IMR-90 (cell line): ENCODE measurements at regions not wholly inside any gene's neighbourhood (a gene's known extent, or its start where the extent isn't known, plus 50 kb on each side); places are given as distances from the start of the nearest gene placed in this dataset.

Experiments used
- ATAC-seq: fragments of 200-7000 bp; cut with Tn5 transposase; 2 replicates; pipeline ENCODE4 v1.9.1; 2020; ENCODE audit warnings: low read depth, mild to moderate bottlenecking, moderate library complexity
- BruUV-seq: library from RNA; stranded (reverse); fragments of 400-500 nt; replicated peaks from 2 replicates; lab custom pipeline; 2021; lab: Mats Ljungman, UMichigan
- CTCF ChIA-PET: fragments of 300-600 bp; formaldehyde crosslinking; extraction: SDS; loops from one replicate; lab custom pipeline; 2021; ENCODE audit warnings: antibody characterized with exemption; lab: Yijun Ruan, JAX
- POLR2A ChIA-PET: fragments of 300-600 bp; sonication (Branson Sonifier 250); formaldehyde crosslinking; loops from one replicate; lab custom pipeline; 2022; ENCODE audit warnings: antibody characterized with exemption; ENCODE audit not compliant: unreplicated experiment; lab: Charles Lee
- DNase-seq: peaks from one replicate; pipeline ENCODE4 v3.0.0; 2013
- H2AFZ ChIP-seq: replicated peaks from 2 replicates; pipeline ENCODE3; 2013; ENCODE audit warnings: low read length, mild to moderate bottlenecking; ENCODE audit not compliant: poor library complexity
- H2AK5ac ChIP-seq: 2 replicates; pipeline ENCODE4 v1.6.1; 2013; ENCODE audit warnings: low read depth, low read length, inconsistent platforms
- H2AK9ac ChIP-seq: replicated peaks from 2 replicates; pipeline ENCODE3; 2013; ENCODE audit warnings: mild to moderate bottlenecking, low read depth, low read length, moderate library complexity; ENCODE audit not compliant: poor library complexity
- H2BK120ac ChIP-seq: 2 replicates; pipeline ENCODE4 v1.6.1; 2013; ENCODE audit warnings: low read depth, low read length, inconsistent platforms
- H2BK15ac ChIP-seq: 3 replicates; pipeline ENCODE4 v1.6.1; 2013; ENCODE audit warnings: low read depth, low read length, inconsistent platforms
- H2BK20ac ChIP-seq: 2 replicates; pipeline ENCODE4 v1.6.1; 2013; ENCODE audit warnings: low read depth, mild to moderate bottlenecking, inconsistent platforms, low read length, moderate library complexity
- H2BK5ac ChIP-seq: 2 replicates; pipeline ENCODE4 v1.6.1; 2013; ENCODE audit warnings: mild to moderate bottlenecking, low read depth, low read length, inconsistent platforms; ENCODE audit not compliant: poor library complexity, severe bottlenecking
- H3K14ac ChIP-seq: replicated peaks from 2 replicates; pipeline ENCODE4 v1.6.1; 2013; ENCODE audit warnings: low read depth, low read length, inconsistent platforms
- H3K18ac ChIP-seq: 2 replicates; pipeline ENCODE4 v1.6.1; 2013; ENCODE audit warnings: low read depth, low read length, control low read depth
- H3K23ac ChIP-seq: 2 replicates; pipeline ENCODE4 v1.6.1; 2013; ENCODE audit warnings: low read depth, low read length, inconsistent platforms
- H3K27ac ChIP-seq: 2 replicates; pipeline ENCODE4 v1.5.1; 2013; ENCODE audit warnings: mild to moderate bottlenecking, control low read depth, low read length; ENCODE audit not compliant: insufficient read depth
- H3K27me3 ChIP-seq: 2 replicates; pipeline ENCODE4 v1.6.1; 2013; ENCODE audit warnings: low read length; ENCODE audit not compliant: control insufficient read depth, insufficient read depth
- H3K36me3 ChIP-seq: 2 replicates; pipeline ENCODE4 v1.6.1; 2013; ENCODE audit warnings: low read length, mixed read lengths; ENCODE audit not compliant: control insufficient read depth, insufficient read depth
- H3K4ac ChIP-seq: 2 replicates; pipeline ENCODE4 v1.6.1; 2013; ENCODE audit warnings: low read depth, low read length, inconsistent platforms
- H3K4me1 ChIP-seq: 2 replicates; pipeline ENCODE4 v1.6.1; 2013; ENCODE audit warnings: low read length, mixed read lengths; ENCODE audit not compliant: control insufficient read depth, insufficient read depth
- H3K4me2 ChIP-seq: 2 replicates; pipeline ENCODE4 v1.6.1; 2013; ENCODE audit warnings: low read depth, mild to moderate bottlenecking, control low read depth, low read length, moderate library complexity
- H3K4me3 ChIP-seq: 2 replicates; pipeline ENCODE4 v1.5.1; 2013; ENCODE audit warnings: low read depth, mild to moderate bottlenecking, control low read depth, low read length, moderate library complexity; ENCODE audit not compliant: insufficient read depth
- H3K56ac ChIP-seq: 2 replicates; pipeline ENCODE4 v1.6.1; 2013; ENCODE audit warnings: low read length, inconsistent platforms; ENCODE audit not compliant: insufficient read depth; ENCODE audit errors: extremely low read depth
- H3K79me1 ChIP-seq, 2 experiments: 2 replicates each; pipeline ENCODE4 v1.6.1; 2013; ENCODE audit warnings: low read length in 2 of 2, inconsistent platforms in 1 of 2, low read depth in 1 of 2
- H3K9ac ChIP-seq: 2 replicates; pipeline ENCODE4 v1.6.1; 2013; ENCODE audit warnings: low read depth, low read length, control low read depth
- H3K9me1 ChIP-seq: 2 replicates; pipeline ENCODE4 v1.6.1; 2013; ENCODE audit warnings: low read length, inconsistent platforms; ENCODE audit not compliant: insufficient read depth
- H3K9me3 ChIP-seq: 2 replicates; pipeline ENCODE4 v1.6.1; 2013; ENCODE audit warnings: low read length; ENCODE audit not compliant: control insufficient read depth, insufficient read depth
- H4K20me1 ChIP-seq: 2 replicates; pipeline ENCODE4 v1.6.1; 2013; ENCODE audit warnings: low read length, inconsistent platforms; ENCODE audit not compliant: insufficient read depth
- H4K5ac ChIP-seq: 2 replicates; pipeline ENCODE4 v1.6.1; 2013; ENCODE audit warnings: mild to moderate bottlenecking, low read depth, low read length, control low read depth
- H4K8ac ChIP-seq, 2 experiments: 2 replicates each; pipeline ENCODE4 v1.6.1; 2013; ENCODE audit warnings: low read depth in 2 of 2, low read length in 2 of 2, control low read depth in 1 of 2, inconsistent platforms in 1 of 2
- H4K91ac ChIP-seq: 2 replicates; pipeline ENCODE4 v1.6.1; 2013; ENCODE audit warnings: low read depth, low read length, inconsistent platforms; ENCODE audit not compliant: insufficient read depth
- BHLHE40 ChIP-seq: fragments of 150-350 bp; IDR thresholded peaks from 2 replicates; pipeline ENCODE4 v1.6.1; 2016; ENCODE audit warnings: mild to moderate bottlenecking, low read depth, low read length
- CEBPB ChIP-seq: IDR thresholded peaks from 2 replicates; pipeline ENCODE4 v1.6.1; 2012; ENCODE audit warnings: low read depth, low read length, improper control_type of control experiment
- CHD1 ChIP-seq: IDR thresholded peaks from 2 replicates; pipeline ENCODE4 v1.6.1; 2012; ENCODE audit warnings: low read depth, low read length, improper control_type of control experiment
- CTCF ChIP-seq: conservative IDR thresholded peaks from 2 replicates; pipeline ENCODE4 v1.5.1; 2012; ENCODE audit warnings: mild to moderate bottlenecking, low read depth, low read length, improper control_type of control experiment
- ELK1 ChIP-seq: fragments of 150-350 bp; IDR thresholded peaks from 2 replicates; pipeline ENCODE4 v1.6.1; 2016; ENCODE audit warnings: low read depth, mild to moderate bottlenecking, low read length, moderate library complexity, borderline replicate concordance
- FOS ChIP-seq: fragments of 150-350 bp; IDR thresholded peaks from 2 replicates; pipeline ENCODE4 v1.6.1; 2016; ENCODE audit warnings: low read depth, low read length
- MAFK ChIP-seq: IDR thresholded peaks from 2 replicates; pipeline ENCODE4 v1.6.1; 2012; ENCODE audit warnings: low read depth, low read length, improper control_type of control experiment
- MAZ ChIP-seq: IDR thresholded peaks from 2 replicates; pipeline ENCODE4 v1.6.1; 2012; ENCODE audit warnings: low read depth, mild to moderate bottlenecking, low read length, improper control_type of control experiment, moderate library complexity, borderline replicate concordance
- MXI1 ChIP-seq: IDR thresholded peaks from 2 replicates; pipeline ENCODE4 v1.6.1; 2012; ENCODE audit warnings: low read depth, mild to moderate bottlenecking, low read length, moderate library complexity, borderline replicate concordance
- NFE2L2 ChIP-seq: fragments of 150-350 bp; IDR thresholded peaks from 2 replicates; pipeline ENCODE4 v1.6.1; 2016; ENCODE audit warnings: low read depth, mild to moderate bottlenecking, low read length
- POLR2A ChIP-seq: IDR thresholded peaks from 2 replicates; pipeline ENCODE4 v1.6.1; 2012; ENCODE audit warnings: mild to moderate bottlenecking, low read depth, low read length
- RAD21 ChIP-seq: IDR thresholded peaks from 2 replicates; pipeline ENCODE4 v1.6.1; 2012; ENCODE audit warnings: low read length, improper control_type of control experiment
- RCOR1 ChIP-seq: IDR thresholded peaks from 2 replicates; pipeline ENCODE4 v1.6.1; 2012; ENCODE audit warnings: mild to moderate bottlenecking, low read length, improper control_type of control experiment; ENCODE audit not compliant: insufficient replicate concordance
- RFX5 ChIP-seq: IDR thresholded peaks from 2 replicates; pipeline ENCODE4 v1.8.0; 2012; ENCODE audit warnings: low read depth, mild to moderate bottlenecking, low read length, moderate library complexity
- SMC3 ChIP-seq: fragments of 150-350 bp; IDR thresholded peaks from 2 replicates; pipeline ENCODE4 v1.6.1; 2016; ENCODE audit warnings: low read depth, mild to moderate bottlenecking, antibody characterized with exemption, low read length, moderate library complexity
- WGBS, 2 experiments: methylation state at CpG; one replicate each; pipeline versions ENCODE4 v1.1.5 to v1.1.7; 2013; ENCODE audit warnings: missing lambda C conversion rate in 2 of 2; ENCODE audit not compliant: insufficient read length in 1 of 2; ENCODE audit errors: extremely low coverage in 2 of 2; 5-methylcytosine and 5-hydroxymethylcytosine counted together
- dilution Hi-C: fragments of 300-500 bp; cut with HindIII; formaldehyde crosslinking; loops from one replicate; pipeline ENCODE4 v1.14.3; 2018; ENCODE audit warnings: low sequenced_read_pairs; ENCODE audit not compliant: unreplicated experiment
- in situ Hi-C: fragments of 300-500 bp; cut with MboI; formaldehyde crosslinking; loops from 3 replicates; pipeline ENCODE4 v1.14.3; 2019; ENCODE audit warnings: low sequenced_read_pairs, inconsistent platforms, mixed read lengths
- intact Hi-C: fragments of 100-400 bp; cut with micrococcal nuclease; formaldehyde crosslinking; loops from 2 replicates; pipeline ENCODE4 v1.10.0; 2022
- TF ChIP-seq, protein P1 (sequence below): fragments of 150-350 bp; IDR thresholded peaks from 2 replicates; pipeline ENCODE4 v1.6.1; 2017; ENCODE audit warnings: mild to moderate bottlenecking, antibody characterized with exemption, low read length, low read depth

DNA sequence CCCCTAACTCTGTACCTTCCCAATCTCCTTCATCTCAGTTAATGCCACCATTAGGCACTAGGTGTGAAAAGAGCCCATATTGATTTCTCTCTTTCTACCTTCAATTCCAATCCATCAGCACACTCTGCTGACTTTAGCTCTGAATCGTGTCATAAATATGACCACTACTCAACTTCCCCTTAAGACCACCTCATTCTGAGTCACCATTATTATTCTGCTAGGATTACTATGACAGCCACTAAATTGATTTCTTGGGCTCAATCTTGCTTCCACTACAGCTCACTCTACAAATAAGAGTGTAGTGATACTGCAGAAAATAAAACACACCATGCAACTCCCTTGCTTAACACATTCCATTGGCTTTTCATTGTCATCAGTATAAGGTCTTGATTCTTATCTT is 1449.0 kb upstream of the FLRT2 start:
- ATAC-seq (no peak), DNase-seq (peak; percentile 26)
- Histone ChIP-seq H3K4me1 (no peaks in the 10 kb centered on the region), H2BK20ac (no peak overlapping the region), H3K9me3 (no peaks in the 10 kb centered on the region), H2AFZ (no peak overlapping the region), H2BK15ac (no peak overlapping the region), H2AK5ac (no peak overlapping the region), H3K27ac (no peak overlapping the region), H4K8ac (no peak overlapping the region), H3K79me1 (no peaks in the 10 kb centered on the region), H2AK9ac (no peak overlapping the region), H3K9ac (no peak overlapping the region), H3K4ac (no peak overlapping the region), H3K9me1 (no peaks in the 10 kb centered on the region), H2BK5ac (no peak overlapping the region), H4K20me1 (no peaks in the 10 kb centered on the region), H3K36me3 (no peaks in the 10 kb centered on the region), H3K23ac (no peak overlapping the region), H3K56ac (no peak overlapping the region), H3K4me2 (no peak overlapping the region), H4K91ac (no peak overlapping the region), H4K5ac (no peak overlapping the region), H3K27me3 (no peaks in the 10 kb centered on the region), H3K18ac (no peak overlapping the region), H2BK120ac (no peak overlapping the region), H3K14ac (no peak overlapping the region), H3K4me3 (no peak overlapping the region)
- no TSS peak for BruUV-seq
- dilution Hi-C loops: no loop called here
- in situ Hi-C loops: no loop called here
- CTCF ChIA-PET: interaction anchor here (0.6 to 1.1 kb wide), 2 partner anchors 375 to 525 kb away, joined by 3 to 4 read pairs; no protein-coding TSS in a partner anchor
- intact Hi-C loops: loop anchor here (10.0 kb wide), 2 partner anchors 776 to 1454 kb away; partner anchors contain the start of gene FLRT2
- POLR2A ChIA-PET: no interaction called here
- TF ChIP-seq MAZ: no peak
- no peak for TF ChIP-seq CTCF
- no peak for TF ChIP-seq FOS
- no peak for TF ChIP-seq MAFK
- no peak for TF ChIP-seq MXI1
- no peak for TF ChIP-seq NFE2L2
- no peak for TF ChIP-seq RCOR1
- TF ChIP-seq POLR2A: no peak
- TF ChIP-seq CEBPB: no peak
- TF ChIP-seq RAD21: no peak
- no peak for TF ChIP-seq CHD1
- TF ChIP-seq, protein P1, sequence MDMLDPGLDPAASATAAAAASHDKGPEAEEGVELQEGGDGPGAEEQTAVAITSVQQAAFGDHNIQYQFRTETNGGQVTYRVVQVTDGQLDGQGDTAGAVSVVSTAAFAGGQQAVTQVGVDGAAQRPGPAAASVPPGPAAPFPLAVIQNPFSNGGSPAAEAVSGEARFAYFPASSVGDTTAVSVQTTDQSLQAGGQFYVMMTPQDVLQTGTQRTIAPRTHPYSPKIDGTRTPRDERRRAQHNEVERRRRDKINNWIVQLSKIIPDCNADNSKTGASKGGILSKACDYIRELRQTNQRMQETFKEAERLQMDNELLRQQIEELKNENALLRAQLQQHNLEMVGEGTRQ: no peak
- no peak for TF ChIP-seq ELK1
- TF ChIP-seq SMC3: no peak
- no peak for TF ChIP-seq RFX5
- TF ChIP-seq BHLHE40: no peak
- no CpG with 5 or more reads among the region's 1 CpG for WGBS, 2 experiments
